Chondrocyte (in vitro differentiated cells): ENCODE measurements at regions not wholly inside any gene's neighbourhood (a gene's known extent, or its start where the extent isn't known, plus 50 kb on each side); places are given as distances from the start of the nearest gene placed in this dataset.
"Not testable (repeated sequence)": the region's sequence is repeated elsewhere in the genome, so short reads cannot be mapped to it uniquely, and the experiment has no call there.

Experiments used
- DNase-seq: peaks from one replicate; pipeline ENCODE4 v3.0.0; 2021; ENCODE audit warnings: mixed read lengths, low spot score
- H3K27ac Mint-ChIP-seq: one replicate; pipeline ENCODE4 v1.8.0; 2021; ENCODE audit warnings: mild to moderate bottlenecking, moderate library complexity, mixed read lengths; ENCODE audit not compliant: unreplicated experiment
- H3K27me3 Mint-ChIP-seq: 2 replicates; pipeline ENCODE4 v1.8.0; 2021; ENCODE audit warnings: low read depth, mixed read lengths
- H3K36me3 Mint-ChIP-seq: 2 replicates; pipeline ENCODE4 v1.8.0; 2021; ENCODE audit warnings: low read depth, mixed read lengths
- H3K4me1 Mint-ChIP-seq: 2 replicates; pipeline ENCODE4 v1.8.0; 2021; ENCODE audit warnings: low read depth, mild to moderate bottlenecking, mixed read lengths
- H3K4me3 Mint-ChIP-seq: one replicate; pipeline ENCODE4 v1.8.0; 2021; ENCODE audit warnings: mild to moderate bottlenecking, moderate library complexity, mixed read lengths; ENCODE audit not compliant: unreplicated experiment
- H3K9me3 Mint-ChIP-seq: 2 replicates; pipeline ENCODE4 v1.8.0; 2021; ENCODE audit warnings: low read depth, mixed read lengths
- CTCF ChIP-seq: fragments of 200-600 bp; sonication (generic); IDR thresholded peaks from 2 replicates; pipeline ENCODE4 v1.5.0; 2021; ENCODE audit warnings: antibody characterized with exemption, mild to moderate bottlenecking, moderate library complexity

GRCh38 chr12:94844452-94844851, 159.0 kb downstream of the NDUFA12 start:
- no peak overlapping the region for H3K4me3 Mint-ChIP-seq
- H3K9me3 Mint-ChIP-seq, result no peaks in the 10 kb centered on the region
- TF ChIP-seq CTCF, result no peak
- peaks cover 2% of the 10 kb centered on the region for H3K36me3 Mint-ChIP-seq
- H3K27me3 Mint-ChIP-seq, result peaks cover 41% of the 10 kb centered on the region
- H3K27ac Mint-ChIP-seq, result no peak overlapping the region
- no peak for DNase-seq
- H3K4me1 Mint-ChIP-seq, result no peaks in the 10 kb centered on the region

DNA sequence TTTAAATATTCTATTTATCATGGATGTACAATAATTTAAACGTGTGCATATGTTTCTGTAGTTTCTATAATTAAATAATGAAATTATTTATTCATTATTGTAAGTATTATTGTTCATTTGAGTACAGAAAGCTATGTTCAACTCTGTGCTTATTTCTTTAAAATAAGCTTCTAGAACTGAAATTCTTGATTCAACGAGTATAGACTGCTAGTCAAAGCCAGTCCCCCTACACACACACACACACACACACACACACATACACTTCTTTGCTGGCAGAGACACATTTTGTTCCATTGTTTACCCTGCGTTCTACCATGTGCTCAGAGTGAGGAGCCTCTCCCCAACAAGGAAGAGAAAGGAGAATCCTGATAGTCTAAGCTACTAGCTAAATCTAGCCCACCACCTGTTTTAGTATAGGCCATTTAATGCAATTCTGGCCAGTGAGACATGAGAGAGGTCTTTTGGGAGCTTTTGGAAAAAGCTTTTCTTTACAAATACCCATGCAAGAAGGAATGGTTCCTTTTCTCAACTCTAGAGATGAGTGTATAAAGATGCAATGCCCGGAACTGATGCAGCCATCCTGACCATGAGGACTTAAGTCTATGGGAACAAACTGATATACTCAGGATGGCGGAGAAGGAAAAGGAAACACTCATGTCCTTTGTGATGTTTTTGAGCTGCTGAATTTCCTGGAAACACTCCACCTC, 161.4 kb downstream of the NDUFA12 start:
- Mint-ChIP-seq H3K36me3 (peaks cover 1% of the 10 kb centered on the region), H3K4me1 (no peaks in the 10 kb centered on the region), H3K27me3 (peaks cover 34% of the 10 kb centered on the region), H3K4me3 (no peak overlapping the region), H3K27ac (no peak overlapping the region), H3K9me3 (peaks cover 4% of the 10 kb centered on the region)
- no peak for TF ChIP-seq CTCF
- DNase-seq, result no peak

GRCh38 chr12:94841177-94841576, 162.3 kb downstream of the NDUFA12 start:
- H3K4me3 Mint-ChIP-seq, result no peak overlapping the region
- no peak overlapping the region for H3K27ac Mint-ChIP-seq
- DNase-seq, result no peak
- H3K4me1 Mint-ChIP-seq, result no peaks in the 10 kb centered on the region
- TF ChIP-seq CTCF, result no peak
- H3K36me3 Mint-ChIP-seq, result peaks cover 1% of the 10 kb centered on the region
- peaks cover 4% of the 10 kb centered on the region for H3K9me3 Mint-ChIP-seq
- H3K27me3 Mint-ChIP-seq, result peaks cover 27% of the 10 kb centered on the region

- no peak for DNase-seq
- Mint-ChIP-seq H3K4me3 (no peak overlapping the region), H3K27me3 (peaks cover 16% of the 10 kb centered on the region), H3K9me3 (peaks cover 4% of the 10 kb centered on the region), H3K36me3 (peaks cover 1% of the 10 kb centered on the region), H3K4me1 (no peaks in the 10 kb centered on the region), H3K27ac (no peak overlapping the region)
- no peak for TF ChIP-seq CTCF
Observed at GRCh38 chr12:94839347-94839746, 164.2 kb downstream of the NDUFA12 start.

- not testable (repeated sequence) for H3K9me3 Mint-ChIP-seq, DNase-seq, H3K36me3 Mint-ChIP-seq, H3K4me3 Mint-ChIP-seq, H3K27ac Mint-ChIP-seq, H3K27me3 Mint-ChIP-seq
- peaks cover 17% of the 10 kb centered on the region for H3K4me1 Mint-ChIP-seq
Observed at GRCh38 chr12:94836952-94837670, 166.4 kb downstream of the NDUFA12 start.
